BLaER1 treated with 17β-estradiol and CSF1 and Interleukin-3, amounts not matched to agents 10 nM and 100 nM (cell line): ENCODE measurements at regions not wholly inside any gene's neighbourhood (a gene's known extent, or its start where the extent isn't known, plus 50 kb on each side); places are given as distances from the start of the nearest gene placed in this dataset.

Experiments
- H3K27ac ChIP-seq, 11 experiments: shearing (Covaris generic); formaldehyde crosslinking; 2 replicates each; pipeline ENCODE4 v1.8.1; 2022
- H3K27me3 ChIP-seq, 11 experiments: shearing (Covaris generic); formaldehyde crosslinking; 2 replicates each; pipeline ENCODE4 v1.8.1; 2022
- H3K36me3 ChIP-seq, 11 experiments: shearing (Covaris generic); formaldehyde crosslinking; 2 replicates each; pipeline ENCODE4 v1.8.1; 2022
- H3K4me1 ChIP-seq, 10 experiments: shearing (Covaris generic); formaldehyde crosslinking; 2 replicates each; pipeline ENCODE4 v1.8.1; 2022
- H3K4me2 ChIP-seq, 11 experiments: shearing (Covaris generic); formaldehyde crosslinking; 2 replicates each; pipeline ENCODE4 v1.8.1; 2022
- H3K4me3 ChIP-seq, 10 experiments: shearing (Covaris generic); formaldehyde crosslinking; 2 replicates each; pipeline ENCODE4 v1.8.1; 2022
- H3K9ac ChIP-seq, 11 experiments: shearing (Covaris generic); formaldehyde crosslinking; 2 replicates each; pipeline ENCODE4 v1.8.1; 2022
- H3K9me3 ChIP-seq, 11 experiments: shearing (Covaris generic); formaldehyde crosslinking; replicated peaks in 1 of 11; 2 replicates each; pipeline ENCODE4 v1.8.1; 2022
- H4K20me1 ChIP-seq, 11 experiments: shearing (Covaris generic); formaldehyde crosslinking; 2 replicates each; pipeline ENCODE4 v1.8.1; 2022
- Cebpa-rat ChIP-seq, 11 experiments: shearing (Covaris generic); IDR thresholded peaks; 2 replicates each; pipeline ENCODE4 v1.8.1; 2022

DNA sequence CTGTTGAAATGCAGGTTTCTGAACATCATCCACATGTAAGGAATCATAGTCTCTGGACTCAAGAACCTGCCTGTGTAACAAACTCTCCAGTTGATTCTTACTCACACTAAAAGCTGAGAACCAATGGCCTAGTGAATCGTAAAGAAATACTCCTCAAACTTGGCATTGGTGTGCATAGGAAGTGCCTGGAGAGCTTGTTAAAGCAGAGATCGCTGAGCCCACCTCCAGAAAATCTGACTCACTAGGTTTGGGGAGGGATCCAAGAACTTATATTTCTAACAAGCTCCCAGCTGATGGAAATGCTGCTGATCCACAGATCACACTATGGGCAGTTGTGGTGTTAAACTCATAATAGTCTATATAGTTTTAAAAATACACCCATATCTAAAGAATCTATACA, 55.8 kb upstream of the LMCD1 start:
- Histone ChIP-seq H3K9me3 (peaks cover 6 to 14% (median 9%) of the 10 kb centered on the region in 11 experiments; a peak in 18 of 22 replicates), H3K4me1 (peaks cover 9 to 16% (median 12%) of the 10 kb centered on the region in 10 experiments), H3K27me3 (no peaks in the 10 kb centered on the region), H3K9ac (no peak overlapping the region), H4K20me1 (no peaks in the 10 kb centered on the region), H3K27ac (no peak overlapping the region), H3K4me3 (no peak overlapping the region), H3K36me3 (no peaks in the 10 kb centered on the region), H3K4me2 (no peak overlapping the region)
- TF ChIP-seq Cebpa-rat (IDR thresholded peaks at IDR 0.05), result no peak

DNA sequence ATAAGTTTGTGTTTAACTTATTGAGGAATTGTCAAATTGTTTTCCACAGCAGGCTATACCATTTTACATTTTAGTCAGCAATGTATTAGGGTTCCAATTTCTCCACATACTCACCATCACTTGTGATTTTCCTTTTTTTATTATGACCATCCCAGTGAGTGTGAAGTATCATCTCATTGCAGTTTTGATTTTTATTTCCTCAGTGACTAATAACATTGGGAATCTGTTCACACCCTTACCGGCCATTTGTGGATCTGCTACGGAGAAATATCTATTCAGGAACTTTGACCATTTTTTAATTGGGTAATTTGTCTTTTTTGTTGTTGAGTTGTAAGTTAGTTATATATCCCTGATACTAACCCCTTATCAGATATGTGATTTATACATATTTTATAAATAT, 54.8 kb upstream of the LMCD1 start:
- TF ChIP-seq Cebpa-rat (IDR thresholded peaks at IDR 0.05), result no peak
- Histone ChIP-seq H3K4me3 (no peak overlapping the region), H4K20me1 (no peaks in the 10 kb centered on the region), H3K4me2 (no peak overlapping the region), H3K4me1 (peaks cover 9 to 16% (median 12%) of the 10 kb centered on the region in 10 experiments), H3K36me3 (no peaks in the 10 kb centered on the region), H3K9ac (no peak overlapping the region), H3K9me3 (peaks cover 6 to 14% (median 9%) of the 10 kb centered on the region in 11 experiments; a peak in 18 of 22 replicates), H3K27ac (no peak overlapping the region), H3K27me3 (no peaks in the 10 kb centered on the region)

DNA sequence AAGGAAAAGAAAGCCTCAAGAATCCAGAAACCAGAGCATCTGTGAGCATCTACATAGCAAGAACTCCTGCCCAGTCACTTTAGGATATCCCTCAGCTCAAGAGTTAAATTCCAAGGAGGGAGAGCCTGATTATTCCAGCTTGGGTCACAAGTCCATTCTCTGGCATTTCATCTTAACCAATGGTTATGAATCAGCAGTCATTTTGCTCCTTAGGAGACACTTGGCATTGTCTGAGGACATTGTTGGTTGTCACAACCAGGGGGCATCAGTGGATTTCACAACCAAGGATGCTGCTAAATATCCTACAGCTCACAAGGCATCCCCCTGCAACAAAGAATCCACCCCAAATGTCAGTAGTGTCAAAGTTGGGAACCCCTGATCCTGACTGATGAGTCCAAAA, 51.0 kb upstream of the LMCD1 start:
- TF ChIP-seq Cebpa-rat (IDR thresholded peaks at IDR 0.05), result no peak
- no peak overlapping the region for H3K4me3 ChIP-seq
- H3K27ac ChIP-seq, result no peak overlapping the region
- no peak overlapping the region for H3K4me2 ChIP-seq
- H3K9ac ChIP-seq, result no peak overlapping the region
- H3K36me3 ChIP-seq, result no peaks in the 10 kb centered on the region
- H4K20me1 ChIP-seq, result no peaks in the 10 kb centered on the region
- peaks cover 6 to 14% (median 9%) of the 10 kb centered on the region in 11 experiments; a peak in 18 of 22 replicates for H3K9me3 ChIP-seq
- H3K27me3 ChIP-seq, result no peaks in the 10 kb centered on the region
- no peaks in the 10 kb centered on the region for H3K4me1 ChIP-seq

- TF ChIP-seq Cebpa-rat (IDR thresholded peaks at IDR 0.05), result no peak
- Histone ChIP-seq H3K4me2 (no peak overlapping the region), H3K4me1 (no peaks in the 10 kb centered on the region), H3K9me3 (peaks cover 6 to 14% (median 9%) of the 10 kb centered on the region in 11 experiments; a peak in 18 of 22 replicates), H3K36me3 (no peaks in the 10 kb centered on the region), H4K20me1 (no peaks in the 10 kb centered on the region), H3K9ac (no peak overlapping the region), H3K27me3 (no peaks in the 10 kb centered on the region), H3K4me3 (no peak overlapping the region), H3K27ac (no peak overlapping the region)
Measured at GRCh38 chr3:8451696-8452095, 49.9 kb upstream of the LMCD1 start.
